ENCODE measurements at regions not wholly inside any gene's neighbourhood (a gene's known extent, or its start where the extent isn't known, plus 50 kb on each side); places are given as distances from the start of the nearest gene placed in this dataset.

DNA sequence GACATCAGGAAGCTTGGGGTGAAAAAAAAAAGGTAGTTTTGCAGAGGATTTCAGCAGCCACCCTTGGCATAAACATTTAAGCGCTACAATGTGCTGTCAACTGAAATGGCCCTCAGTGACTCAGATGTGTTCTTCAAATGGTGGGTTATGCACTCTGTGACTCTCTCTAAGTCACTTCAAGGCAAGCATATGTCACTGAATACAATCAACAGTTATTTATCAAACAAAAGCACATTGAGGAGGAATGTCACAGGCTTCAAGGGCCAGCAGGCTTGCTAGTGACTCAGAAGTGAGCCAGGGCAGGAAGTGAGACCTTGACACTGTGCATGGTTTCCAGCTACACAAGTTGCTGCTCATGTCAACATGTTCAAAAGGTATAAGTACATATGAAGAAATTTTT, 523.7 kb upstream of the HTR2A start:
- Histone ChIP-seq H3K4ac (ENCODE audit: low read length) (no peak overlapping the region), H3K4me3 (ENCODE audit: low read length in 2 of 2) (no peak overlapping the region), H3K23ac (ENCODE audit: low read depth, low read length, poor library complexity) (no peak overlapping the region), H2BK120ac (ENCODE audit: low read depth, low read length) (no peak overlapping the region), H4K8ac (ENCODE audit: low read depth, low read length) (no peak overlapping the region), H3K18ac (ENCODE audit: low read length) (no peak overlapping the region), H2BK15ac (ENCODE audit: low read length) (no peak overlapping the region), H2BK12ac (ENCODE audit: low read length) (no peak overlapping the region), H3K4me2 (ENCODE audit: insufficient read depth, low read length, poor library complexity, severe bottlenecking) (no peak overlapping the region), H3K79me1 (ENCODE audit: low read depth, low read length) (no peaks in the 10 kb centered on the region), H3K36me3 (replicated peaks in 1 of 2; ENCODE audit: control insufficient read depth in 2 of 2, insufficient read depth in 2 of 2, low read length in 2 of 2) (no peaks in the 10 kb centered on the region), H3K9ac (ENCODE audit: low read depth, low read length, poor library complexity) (no peak overlapping the region), H2BK5ac (ENCODE audit: low read length) (no peak overlapping the region), H3K27ac (replicated peaks; ENCODE audit: low read length) (no peak overlapping the region), H3K9me3 (replicated peaks in 1 of 2; ENCODE audit: control insufficient read depth in 2 of 2, insufficient read depth in 1 of 2, low read depth in 1 of 2, low read length in 2 of 2) (no peaks in the 10 kb centered on the region), H3K27me3 (ENCODE audit: control insufficient read depth in 3 of 3, insufficient read depth in 3 of 3, low read depth in 1 of 3, low read length in 3 of 3) (no peaks in the 10 kb centered on the region), H3K4me1 (ENCODE audit: control insufficient read depth in 2 of 2, insufficient read depth in 1 of 2, low read depth in 1 of 2, low read length in 2 of 2) (no peaks in the 10 kb centered on the region), H4K91ac (ENCODE audit: low read depth, low read length, poor library complexity) (no peak overlapping the region), H2AFZ (ENCODE audit: low read length) (no peak overlapping the region), H2AK5ac (ENCODE audit: low read depth, low read length) (no peak overlapping the region), H3K14ac (ENCODE audit: low read length) (no peak overlapping the region)
- no peak for DNase-seq (ENCODE audit: low spot score)
- WGBS, 2 donors (ENCODE audit: extremely low coverage in 2 of 2, insufficient read length in 2 of 2, insufficient replicate concordance in 1 of 2), result no CpG with 5 or more reads among the region's 1 CpG

- H3K4me3 ChIP-seq (ENCODE audit: low read length in 2 of 2), result no peak overlapping the region
- H3K4me2 ChIP-seq (ENCODE audit: insufficient read depth, low read length, poor library complexity, severe bottlenecking), result no peak overlapping the region
- no peak overlapping the region for H2AFZ ChIP-seq (ENCODE audit: low read length)
- WGBS, 2 donors (ENCODE audit: extremely low coverage in 2 of 2, insufficient read length in 2 of 2, insufficient replicate concordance in 1 of 2), result no CpG with 5 or more reads among the region's 1 CpG
- H3K4me1 ChIP-seq (ENCODE audit: control insufficient read depth in 2 of 2, insufficient read depth in 1 of 2, low read depth in 1 of 2, low read length in 2 of 2), result no peaks in the 10 kb centered on the region
- no peak for DNase-seq (ENCODE audit: low spot score)
- H3K27me3 ChIP-seq (ENCODE audit: control insufficient read depth in 3 of 3, insufficient read depth in 3 of 3, low read depth in 1 of 3, low read length in 3 of 3), result no peaks in the 10 kb centered on the region
- H3K79me1 ChIP-seq (ENCODE audit: low read depth, low read length), result no peaks in the 10 kb centered on the region
- no peak overlapping the region for H4K91ac ChIP-seq (ENCODE audit: low read depth, low read length, poor library complexity)
- no peak overlapping the region for H3K4ac ChIP-seq (ENCODE audit: low read length)
- H3K14ac ChIP-seq (ENCODE audit: low read length), result no peak overlapping the region
- no peak overlapping the region for H2BK12ac ChIP-seq (ENCODE audit: low read length)
- no peak overlapping the region for H3K9ac ChIP-seq (ENCODE audit: low read depth, low read length, poor library complexity)
- no peak overlapping the region for H3K18ac ChIP-seq (ENCODE audit: low read length)
- no peak overlapping the region for H3K27ac ChIP-seq (replicated peaks; ENCODE audit: low read length)
- H4K8ac ChIP-seq (ENCODE audit: low read depth, low read length), result no peak overlapping the region
- no peak overlapping the region for H2AK5ac ChIP-seq (ENCODE audit: low read depth, low read length)
- H2BK5ac ChIP-seq (ENCODE audit: low read length), result no peak overlapping the region
- no peak overlapping the region for H3K23ac ChIP-seq (ENCODE audit: low read depth, low read length, poor library complexity)
- no peak overlapping the region for H2BK120ac ChIP-seq (ENCODE audit: low read depth, low read length)
- no peaks in the 10 kb centered on the region for H3K36me3 ChIP-seq (replicated peaks in 1 of 2; ENCODE audit: control insufficient read depth in 2 of 2, insufficient read depth in 2 of 2, low read length in 2 of 2)
- H3K9me3 ChIP-seq (replicated peaks in 1 of 2; ENCODE audit: control insufficient read depth in 2 of 2, insufficient read depth in 1 of 2, low read depth in 1 of 2, low read length in 2 of 2), result no peaks in the 10 kb centered on the region
- H2BK15ac ChIP-seq (ENCODE audit: low read length), result no peak overlapping the region
These were observed 523.2 kb upstream of the HTR2A start for GRCh38 chr13:47420020-47420419.

DNA sequence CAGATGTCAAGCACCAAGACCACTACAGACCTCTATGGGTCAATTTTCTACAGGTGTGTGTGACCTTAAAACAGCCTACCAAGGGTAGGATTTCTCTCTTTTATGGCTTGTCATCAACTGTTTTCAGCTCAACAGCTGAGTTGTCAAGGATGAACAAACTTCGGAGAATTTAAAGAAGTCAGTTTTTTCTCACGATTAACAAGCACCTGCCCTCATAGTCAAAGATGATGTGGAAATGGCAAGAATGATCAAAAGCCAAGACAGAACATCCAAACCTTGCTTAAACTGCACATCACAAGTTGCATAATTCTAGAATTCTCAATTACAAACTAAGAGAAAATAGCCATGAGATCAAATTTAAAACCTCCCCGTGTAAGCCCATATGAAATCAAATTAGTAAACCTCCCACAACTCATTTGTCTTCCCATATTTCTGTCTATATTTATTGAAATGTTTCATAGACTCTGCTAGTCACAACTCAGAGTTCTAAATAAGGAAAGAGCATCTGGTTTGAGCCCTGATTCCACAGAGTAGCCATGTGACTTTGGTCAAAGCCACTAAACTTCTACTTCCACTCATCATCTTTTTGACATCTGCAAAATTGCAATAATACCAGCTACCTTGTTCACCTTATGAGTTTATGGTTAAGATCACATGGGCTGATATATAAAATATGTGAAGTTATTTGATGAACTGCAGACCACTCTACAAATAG, 521.5 kb upstream of the HTR2A start:
- Histone ChIP-seq H3K9ac (ENCODE audit: low read depth, low read length, poor library complexity) (no peak overlapping the region), H3K18ac (ENCODE audit: low read length) (no peak overlapping the region)
- DNase-seq (ENCODE audit: low spot score), result no peak

DNA sequence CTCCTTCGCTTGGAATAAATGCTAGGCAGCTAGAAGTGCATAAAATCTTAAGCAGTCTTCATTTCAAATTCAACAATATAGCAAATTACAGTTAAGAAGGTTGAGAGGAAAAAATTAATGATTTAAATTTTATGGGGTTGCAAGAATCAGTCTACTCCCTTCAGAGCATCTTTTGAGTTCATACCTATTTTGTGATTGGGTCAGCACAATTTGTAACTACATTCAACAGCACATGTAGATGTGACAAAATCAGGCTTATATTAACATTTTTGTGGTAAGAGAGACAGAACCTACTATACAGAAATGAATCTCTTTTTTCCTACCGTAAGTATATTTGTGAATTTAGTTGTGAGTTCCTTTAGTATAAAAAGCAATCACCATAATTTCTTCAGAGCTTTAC, 520.6 kb upstream of the HTR2A start:
- Histone ChIP-seq H2AFZ (ENCODE audit: low read length) (no peak overlapping the region), H3K27me3 (ENCODE audit: control insufficient read depth in 3 of 3, insufficient read depth in 3 of 3, low read depth in 1 of 3, low read length in 3 of 3) (no peaks in the 10 kb centered on the region), H3K18ac (ENCODE audit: low read length) (no peak overlapping the region), H3K9ac (ENCODE audit: low read depth, low read length, poor library complexity) (no peak overlapping the region), H3K4me3 (ENCODE audit: low read length in 2 of 2) (no peak overlapping the region), H3K4me2 (ENCODE audit: insufficient read depth, low read length, poor library complexity, severe bottlenecking) (no peak overlapping the region), H4K8ac (ENCODE audit: low read depth, low read length) (no peak overlapping the region), H3K36me3 (replicated peaks in 1 of 2; ENCODE audit: control insufficient read depth in 2 of 2, insufficient read depth in 2 of 2, low read length in 2 of 2) (no peaks in the 10 kb centered on the region), H3K4me1 (ENCODE audit: control insufficient read depth in 2 of 2, insufficient read depth in 1 of 2, low read depth in 1 of 2, low read length in 2 of 2) (no peaks in the 10 kb centered on the region), H2BK12ac (ENCODE audit: low read length) (no peak overlapping the region), H3K79me1 (ENCODE audit: low read depth, low read length) (no peaks in the 10 kb centered on the region), H2BK120ac (ENCODE audit: low read depth, low read length) (no peak overlapping the region), H2BK5ac (ENCODE audit: low read length) (no peak overlapping the region), H2BK15ac (ENCODE audit: low read length) (no peak overlapping the region), H3K14ac (ENCODE audit: low read length) (no peak overlapping the region), H3K4ac (ENCODE audit: low read length) (no peak overlapping the region), H3K9me3 (replicated peaks in 1 of 2; ENCODE audit: control insufficient read depth in 2 of 2, insufficient read depth in 1 of 2, low read depth in 1 of 2, low read length in 2 of 2) (no peaks in the 10 kb centered on the region), H3K23ac (ENCODE audit: low read depth, low read length, poor library complexity) (no peak overlapping the region), H4K91ac (ENCODE audit: low read depth, low read length, poor library complexity) (no peak overlapping the region), H3K27ac (replicated peaks; ENCODE audit: low read length) (no peak overlapping the region), H2AK5ac (ENCODE audit: low read depth, low read length) (no peak overlapping the region)
- no peak for DNase-seq (ENCODE audit: low spot score)
- WGBS, 2 donors (ENCODE audit: extremely low coverage in 2 of 2, insufficient read length in 2 of 2, insufficient replicate concordance in 1 of 2), result no CpG with 5 or more reads among the region's 2 CpGs

More for the DNA sequence above, 521.5 kb upstream of the HTR2A start:
- Histone ChIP-seq H2BK5ac (ENCODE audit: low read length) (no peak overlapping the region), H3K9me3 (replicated peaks in 1 of 2; ENCODE audit: control insufficient read depth in 2 of 2, insufficient read depth in 1 of 2, low read depth in 1 of 2, low read length in 2 of 2) (no peaks in the 10 kb centered on the region), H3K4me1 (ENCODE audit: control insufficient read depth in 2 of 2, insufficient read depth in 1 of 2, low read depth in 1 of 2, low read length in 2 of 2) (no peaks in the 10 kb centered on the region), H4K91ac (ENCODE audit: low read depth, low read length, poor library complexity) (no peak overlapping the region), H3K36me3 (replicated peaks in 1 of 2; ENCODE audit: control insufficient read depth in 2 of 2, insufficient read depth in 2 of 2, low read length in 2 of 2) (no peaks in the 10 kb centered on the region), H2AFZ (ENCODE audit: low read length) (no peak overlapping the region), H3K23ac (ENCODE audit: low read depth, low read length, poor library complexity) (no peak overlapping the region), H2BK120ac (ENCODE audit: low read depth, low read length) (no peak overlapping the region), H2AK5ac (ENCODE audit: low read depth, low read length) (no peak overlapping the region), H3K4me2 (ENCODE audit: insufficient read depth, low read length, poor library complexity, severe bottlenecking) (no peak overlapping the region), H3K27ac (replicated peaks; ENCODE audit: low read length) (no peak overlapping the region), H3K14ac (ENCODE audit: low read length) (no peak overlapping the region), H2BK12ac (ENCODE audit: low read length) (no peak overlapping the region), H3K4ac (ENCODE audit: low read length) (no peak overlapping the region), H3K27me3 (ENCODE audit: control insufficient read depth in 3 of 3, insufficient read depth in 3 of 3, low read depth in 1 of 3, low read length in 3 of 3) (no peaks in the 10 kb centered on the region), H3K79me1 (ENCODE audit: low read depth, low read length) (no peaks in the 10 kb centered on the region), H3K4me3 (ENCODE audit: low read length in 2 of 2) (no peak overlapping the region), H2BK15ac (ENCODE audit: low read length) (no peak overlapping the region), H4K8ac (ENCODE audit: low read depth, low read length) (no peak overlapping the region)
- no CpG with 5 or more reads among the region's 3 CpGs for WGBS, 2 donors (ENCODE audit: extremely low coverage in 2 of 2, insufficient read length in 2 of 2, insufficient replicate concordance in 1 of 2)
